ENCODE measurements at regions not wholly inside any gene's neighbourhood (a gene's known extent, or its start where the extent isn't known, plus 50 kb on each side); places are given as distances from the start of the nearest gene placed in this dataset.

GRCh38 chr18:22689712-22690111, 243.4 kb upstream of the RBBP8 start:
- no peak for TF ChIP-seq CTCF (IDR thresholded peaks at IDR 0.05; ENCODE audit: low read depth, low read length)
- no peak for TF ChIP-seq POLR2A (IDR thresholded peaks at IDR 0.05; ENCODE audit: extremely low read depth, insufficient read length)
- no peak for TF ChIP-seq MAX (IDR thresholded peaks at IDR 0.05; ENCODE audit: low read depth, low read length)
- no peak for TF ChIP-seq MYC (IDR thresholded peaks at IDR 0.05; ENCODE audit: low read depth, low read length)
